ENCODE measurements at regions not wholly inside any gene's neighbourhood (a gene's known extent, or its start where the extent isn't known, plus 50 kb on each side); places are given as distances from the start of the nearest gene placed in this dataset.

- no peaks in the 10 kb centered on the region for H3K79me2 ChIP-seq (ENCODE audit: insufficient read depth, low read length)
- H3K4me1 ChIP-seq (ENCODE audit: insufficient read depth, low read length) = no peaks in the 10 kb centered on the region
- Mint-ChIP-seq H3K4me3 (no peak overlapping the region), H3K36me3 (ENCODE audit: insufficient read depth in 1 of 3, low read depth in 3 of 3) (no peaks in the 10 kb centered on the region), H3K27ac (peak overlapping the region in 2 of 3 experiments; percentile 25 to 81; a peak in 4 of 7 replicates), H3K27me3 (ENCODE audit: low read depth) (peaks cover 5% of the 10 kb centered on the region), H3K9me3 (no peaks in the 10 kb centered on the region), H3K4me1 (peaks cover 5% of the 10 kb centered on the region in 2 experiments; a peak in 3 of 4 replicates)
- H3T11ph ChIP-seq (ENCODE audit: low read length) = no peak overlapping the region
- H4K20me1 ChIP-seq (ENCODE audit: control insufficient read depth, insufficient read depth, insufficient read length) = no peaks in the 10 kb centered on the region
- H4K5ac ChIP-seq (ENCODE audit: insufficient read length, low read depth, low read length) = no peak overlapping the region
- H3K23ac ChIP-seq (ENCODE audit: insufficient read length, low read depth, low read length) = no peak overlapping the region
- TF ChIP-seq CTCF (conservative IDR thresholded peaks at IDR 0.05) = no peak
- peak overlapping the region; percentile 48 for H3K18ac ChIP-seq (ENCODE audit: insufficient read length, low read depth, low read length)
- H3K4me2 ChIP-seq (ENCODE audit: insufficient read depth, insufficient read length, low read length) = no peak overlapping the region
- H4K91ac ChIP-seq (ENCODE audit: insufficient read length, low read depth, low read length) = no peak overlapping the region
- no peak overlapping the region for H4K8ac ChIP-seq (replicated peaks; ENCODE audit: insufficient read length, low read depth, low read length)
- no peak overlapping the region for H2BK120ac ChIP-seq (ENCODE audit: low read depth, low read length, poor library complexity, severe bottlenecking)
- no peaks in the 10 kb centered on the region for H3K9me3 ChIP-seq (ENCODE audit: control insufficient read depth, low read depth, low read length)
- H3K23me2 ChIP-seq (ENCODE audit: insufficient read length, low read depth, low read length, poor library complexity, severe bottlenecking) = no peaks in the 10 kb centered on the region
- H2AFZ ChIP-seq (ENCODE audit: low read length) = no peak overlapping the region
- no peak overlapping the region for H2BK20ac ChIP-seq (ENCODE audit: low read depth, low read length, poor library complexity, severe bottlenecking)
- no peak overlapping the region; the same call in 1 of the 2 replicates for H3K14ac ChIP-seq (ENCODE audit: insufficient read depth, low read length)
- H3K56ac ChIP-seq (ENCODE audit: insufficient read length, low read depth, low read length) = no peak overlapping the region
- no peaks in the 10 kb centered on the region for H3K79me1 ChIP-seq (ENCODE audit: insufficient read depth, low read depth, low read length, poor library complexity, severe bottlenecking)
- no peak overlapping the region for H2AK5ac ChIP-seq (ENCODE audit: insufficient read length, low read length)
- H3K4ac ChIP-seq (ENCODE audit: low read depth, low read length) = no peak overlapping the region
- DNase-seq = no peak
- H2BK15ac ChIP-seq (ENCODE audit: low read depth, low read length) = no peak overlapping the region
- H2BK12ac ChIP-seq (ENCODE audit: insufficient read length, low read depth, low read length) = no peak overlapping the region
- no CpG with 5 or more reads among the region's 10 CpGs for WGBS (ENCODE audit: extremely low coverage, insufficient read length, low lambda C conversion rate)
- H2BK5ac ChIP-seq (ENCODE audit: insufficient read length, low read length) = no peak overlapping the region
- H3K9ac ChIP-seq (ENCODE audit: extremely low read depth, insufficient read length, low read length) = no peak overlapping the region
- H3K27me3 ChIP-seq (ENCODE audit: insufficient read depth, low read length) = no peaks in the 10 kb centered on the region
- H3K27ac ChIP-seq (ENCODE audit: insufficient read length, low read depth, low read length) = no peak overlapping the region
Observed at GRCh38 chr1:234871039-234871709, 257.5 kb downstream of the TOMM20 start.

Measured in H9 (cell line).